Osteocyte (in vitro differentiated cells): ENCODE measurements at regions not wholly inside any gene's neighbourhood (a gene's known extent, or its start where the extent isn't known, plus 50 kb on each side); places are given as distances from the start of the nearest gene placed in this dataset.

Experiments used
- DNase-seq: peaks from one replicate; pipeline ENCODE4 v3.0.0; 2021; ENCODE audit warnings: mixed read lengths; ENCODE audit not compliant: unreplicated experiment; ENCODE audit errors: extremely low spot score
- H3K27ac Mint-ChIP-seq: one replicate; pipeline ENCODE4 v1.8.0; 2021; ENCODE audit warnings: mild to moderate bottlenecking, mixed read lengths; ENCODE audit not compliant: unreplicated experiment
- H3K27me3 Mint-ChIP-seq: one replicate; pipeline ENCODE4 v1.8.0; 2021; ENCODE audit warnings: mixed read lengths; ENCODE audit not compliant: unreplicated experiment
- H3K36me3 Mint-ChIP-seq: one replicate; pipeline ENCODE4 v1.8.0; 2021; ENCODE audit warnings: mixed read lengths; ENCODE audit not compliant: unreplicated experiment
- H3K4me1 Mint-ChIP-seq: one replicate; pipeline ENCODE4 v1.8.0; 2021; ENCODE audit warnings: mixed read lengths; ENCODE audit not compliant: unreplicated experiment
- H3K4me3 Mint-ChIP-seq: one replicate; pipeline ENCODE4 v1.8.0; 2021; ENCODE audit warnings: mild to moderate bottlenecking, moderate library complexity, mixed read lengths; ENCODE audit not compliant: unreplicated experiment
- H3K9me3 Mint-ChIP-seq: one replicate; pipeline ENCODE4 v1.8.0; 2021; ENCODE audit warnings: mixed read lengths; ENCODE audit not compliant: unreplicated experiment
- CTCF ChIP-seq: fragments of 200-600 bp; sonication (generic); IDR thresholded peaks from 2 replicates; pipeline ENCODE4 v1.5.0; 2021; ENCODE audit warnings: antibody characterized with exemption, mild to moderate bottlenecking, moderate library complexity

GRCh38 chr14:104393898-104394381 is 185.6 kb upstream of the C14orf180 start:
- no peak for TF ChIP-seq CTCF
- Mint-ChIP-seq H3K36me3 (no peaks in the 10 kb centered on the region), H3K4me3 (no peak overlapping the region), H3K27me3 (no peaks in the 10 kb centered on the region), H3K9me3 (peaks cover 19% of the 10 kb centered on the region), H3K27ac (no peak overlapping the region), H3K4me1 (no peaks in the 10 kb centered on the region)
- peak; percentile 76 for DNase-seq

GRCh38 chr14:104394409-104394851 is 185.1 kb upstream of the C14orf180 start:
- Mint-ChIP-seq H3K36me3 (no peaks in the 10 kb centered on the region), H3K4me1 (no peaks in the 10 kb centered on the region), H3K4me3 (no peak overlapping the region), H3K27ac (no peak overlapping the region), H3K9me3 (peaks cover 24% of the 10 kb centered on the region), H3K27me3 (no peaks in the 10 kb centered on the region)
- DNase-seq, result peak; percentile 77
- TF ChIP-seq CTCF, result no peak

- no peak for DNase-seq
- Mint-ChIP-seq H3K9me3 (peaks cover 25% of the 10 kb centered on the region), H3K4me3 (no peak overlapping the region), H3K36me3 (no peaks in the 10 kb centered on the region), H3K27ac (no peak overlapping the region), H3K4me1 (no peaks in the 10 kb centered on the region), H3K27me3 (no peaks in the 10 kb centered on the region)
- TF ChIP-seq CTCF, result no peak
Measured at GRCh38 chr14:104395276-104395675, 184.3 kb upstream of the C14orf180 start.

GRCh38 chr14:104395941-104396681 is 183.5 kb upstream of the C14orf180 start:
- Mint-ChIP-seq H3K27ac (no peak overlapping the region), H3K9me3 (peaks cover 25% of the 10 kb centered on the region), H3K4me3 (no peak overlapping the region), H3K4me1 (no peaks in the 10 kb centered on the region), H3K27me3 (no peaks in the 10 kb centered on the region), H3K36me3 (no peaks in the 10 kb centered on the region)
- peak; percentile 79 for DNase-seq
- TF ChIP-seq CTCF, result no peak

- Mint-ChIP-seq H3K4me3 (no peak overlapping the region), H3K27ac (no peak overlapping the region), H3K4me1 (no peaks in the 10 kb centered on the region), H3K9me3 (peaks cover 25% of the 10 kb centered on the region), H3K36me3 (no peaks in the 10 kb centered on the region), H3K27me3 (no peaks in the 10 kb centered on the region)
- DNase-seq, result no peak
- TF ChIP-seq CTCF, result no peak
Measured at GRCh38 chr14:104396682-104397470, 182.7 kb upstream of the C14orf180 start.
